ENCODE measurements at regions not wholly inside any gene's neighbourhood (a gene's known extent, or its start where the extent isn't known, plus 50 kb on each side); places are given as distances from the start of the nearest gene placed in this dataset.

- TF ChIP-seq CTCF (IDR thresholded peaks at IDR 0.05) (no peak), POLR2A (IDR thresholded peaks at IDR 0.05) (no peak)
Measured at GRCh38 chr9:85108746-85109145, 439.2 kb downstream of the NTRK2 start.
